ENCODE measurements at regions not wholly inside any gene's neighbourhood (a gene's known extent, or its start where the extent isn't known, plus 50 kb on each side); places are given as distances from the start of the nearest gene placed in this dataset.

DNA sequence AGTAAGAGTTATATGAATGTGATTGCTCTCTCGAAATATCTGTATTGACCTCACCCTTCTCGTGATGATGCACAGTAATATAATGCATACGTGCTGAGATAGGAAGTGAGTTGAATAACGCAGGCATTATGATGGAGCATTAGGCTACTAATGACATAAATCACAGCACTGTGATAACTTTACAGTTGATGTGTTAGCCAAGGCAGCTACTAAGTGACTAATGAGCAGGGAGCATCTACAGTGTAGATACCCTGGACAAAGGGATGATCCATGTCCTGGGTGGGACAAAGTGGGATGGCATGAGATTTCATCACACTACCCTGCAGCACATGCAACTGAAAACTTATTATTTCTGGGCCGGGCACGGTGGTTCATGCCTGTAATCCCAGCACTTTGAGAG is 68.4 kb downstream of the HDGFL1 start:
- no peak for TF ChIP-seq EZH2 (IDR thresholded peaks at IDR 0.05)
- no peak for TF ChIP-seq POLR2AphosphoS5 (IDR thresholded peaks at IDR 0.05; ENCODE audit: borderline replicate concordance, low read depth, low read length)
- TF ChIP-seq FOXP2 (optimal IDR thresholded peaks at IDR 0.05; ENCODE audit: control extremely low read depth, extremely low read length, insufficient read depth) = no peak
